ENCODE measurements at regions not wholly inside any gene's neighbourhood (a gene's known extent, or its start where the extent isn't known, plus 50 kb on each side); places are given as distances from the start of the nearest gene placed in this dataset.

GRCh38 chr2:23124214-23124750, 260.7 kb upstream of the KLHL29 start:
- TF ChIP-seq, protein P1, sequence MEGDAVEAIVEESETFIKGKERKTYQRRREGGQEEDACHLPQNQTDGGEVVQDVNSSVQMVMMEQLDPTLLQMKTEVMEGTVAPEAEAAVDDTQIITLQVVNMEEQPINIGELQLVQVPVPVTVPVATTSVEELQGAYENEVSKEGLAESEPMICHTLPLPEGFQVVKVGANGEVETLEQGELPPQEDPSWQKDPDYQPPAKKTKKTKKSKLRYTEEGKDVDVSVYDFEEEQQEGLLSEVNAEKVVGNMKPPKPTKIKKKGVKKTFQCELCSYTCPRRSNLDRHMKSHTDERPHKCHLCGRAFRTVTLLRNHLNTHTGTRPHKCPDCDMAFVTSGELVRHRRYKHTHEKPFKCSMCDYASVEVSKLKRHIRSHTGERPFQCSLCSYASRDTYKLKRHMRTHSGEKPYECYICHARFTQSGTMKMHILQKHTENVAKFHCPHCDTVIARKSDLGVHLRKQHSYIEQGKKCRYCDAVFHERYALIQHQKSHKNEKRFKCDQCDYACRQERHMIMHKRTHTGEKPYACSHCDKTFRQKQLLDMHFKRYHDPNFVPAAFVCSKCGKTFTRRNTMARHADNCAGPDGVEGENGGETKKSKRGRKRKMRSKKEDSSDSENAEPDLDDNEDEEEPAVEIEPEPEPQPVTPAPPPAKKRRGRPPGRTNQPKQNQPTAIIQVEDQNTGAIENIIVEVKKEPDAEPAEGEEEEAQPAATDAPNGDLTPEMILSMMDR (IDR thresholded peaks at IDR 0.05; ENCODE audit: low read depth, low read length): no peak
- no peak for TF ChIP-seq EZH2phosphoT487 (IDR thresholded peaks at IDR 0.05; ENCODE audit: low read depth)
